GM12891 (cell line): ENCODE measurements at regions not wholly inside any gene's neighbourhood (a gene's known extent, or its start where the extent isn't known, plus 50 kb on each side); places are given as distances from the start of the nearest gene placed in this dataset.
"Not testable (repeated sequence)": the region's sequence is repeated elsewhere in the genome, so short reads cannot be mapped to it uniquely, and the experiment has no call there.

Experiments used
- POLR2A ChIP-seq: IDR thresholded peaks from 2 replicates; pipeline ENCODE4 v1.6.1; 2011; ENCODE audit warnings: low read depth, low read length, control low read depth
- POLR2AphosphoS5 ChIP-seq: IDR thresholded peaks from 2 replicates; pipeline ENCODE4 v1.6.1; 2011; ENCODE audit warnings: low read depth, low read length, control low read depth
- TAF1 ChIP-seq: IDR thresholded peaks from 2 replicates; pipeline ENCODE4 v1.6.1; 2011; ENCODE audit warnings: low read depth, low read length, control low read depth

DNA sequence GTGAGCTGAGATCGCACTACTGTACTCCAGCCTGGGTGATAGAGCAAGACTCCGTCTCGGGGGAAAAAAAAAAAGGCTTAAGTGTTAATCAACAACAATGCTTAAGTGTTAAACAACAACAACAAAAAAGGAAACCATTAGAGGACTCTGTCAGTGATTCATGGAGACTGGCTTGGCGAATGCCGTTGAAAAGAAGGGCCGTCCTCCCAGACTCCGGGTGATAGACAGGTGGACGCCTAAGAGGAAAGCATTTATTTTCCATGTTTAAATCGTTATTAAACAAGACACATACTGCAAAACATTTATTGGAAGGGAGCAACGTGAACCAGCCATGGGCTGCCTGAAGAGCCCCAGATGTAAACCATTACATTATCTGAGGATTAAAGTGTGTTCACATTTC lies 137.8 kb upstream of the TPTE start:
- TF ChIP-seq POLR2AphosphoS5, POLR2A, TAF1: not testable (repeated sequence)
